GM12878 (cell line): ENCODE measurements at regions not wholly inside any gene's neighbourhood (a gene's known extent, or its start where the extent isn't known, plus 50 kb on each side); places are given as distances from the start of the nearest gene placed in this dataset.
"Not testable (repeated sequence)": the region's sequence is repeated elsewhere in the genome, so short reads cannot be mapped to it uniquely, and the experiment has no call there.

Source experiments
- CBX5 ChIP-seq: sonication (generic); IDR thresholded peaks from 2 replicates; pipeline ENCODE4 v1.6.1; 2016; ENCODE audit warnings: low read depth, moderate library complexity, mild to moderate bottlenecking, inconsistent platforms
- CREB1 ChIP-seq: IDR thresholded peaks from 2 replicates; pipeline ENCODE4 v1.6.1; 2012; ENCODE audit warnings: low read depth, mild to moderate bottlenecking, inconsistent platforms
- DPF2 ChIP-seq: fragments of 450-650 bp; IDR thresholded peaks from 2 replicates; pipeline ENCODE4 v1.6.1; 2017; ENCODE audit warnings: mild to moderate bottlenecking
- EP300 ChIP-seq, 2 experiments: fragments of 150-350 bp in 1 of 2; IDR thresholded peaks; 2 replicates each; pipeline ENCODE4 v1.6.1; 2011 to 2012; ENCODE audit warnings: low read depth in 2 of 2, low read length in 2 of 2, borderline replicate concordance in 1 of 2, improper control_type of control experiment in 1 of 2, inconsistent platforms in 1 of 2; ENCODE audit not compliant: control insufficient read depth in 1 of 2
- ESRRA ChIP-seq: IDR thresholded peaks from 2 replicates; pipeline ENCODE4 v1.6.1; 2012; ENCODE audit warnings: mild to moderate bottlenecking, low read length, improper control_type of control experiment
- EZH2 ChIP-seq: IDR thresholded peaks from 2 replicates; pipeline ENCODE4 v1.6.1; 2012; ENCODE audit warnings: low read depth, mild to moderate bottlenecking, control low read depth, inconsistent platforms, low read length, borderline replicate concordance; ENCODE audit not compliant: control insufficient read depth
- POLR2A ChIP-seq: IDR thresholded peaks from 2 replicates; pipeline ENCODE4 v1.6.1; 2011; ENCODE audit warnings: low read depth, mild to moderate bottlenecking, low read length
- ZZZ3 ChIP-seq: IDR thresholded peaks from 2 replicates; pipeline ENCODE4 v1.6.1; 2011; ENCODE audit warnings: low read depth; ENCODE audit not compliant: control insufficient read depth, insufficient read length
- TF ChIP-seq, protein P1 (sequence below), 3 experiments: IDR thresholded peaks in 2 of 3; conservative IDR thresholded peaks in 1 of 3; 2 replicates each; pipeline ENCODE4 v1.5.1; 2011; ENCODE audit warnings: low read depth in 3 of 3, low read length in 3 of 3, mild to moderate bottlenecking in 3 of 3, control low read depth in 2 of 3, moderate library complexity in 2 of 3, inconsistent platforms in 1 of 3, mixed read lengths in 1 of 3; ENCODE audit not compliant: control insufficient read depth in 2 of 3, insufficient read depth in 1 of 3; ENCODE audit errors: extremely low read depth in 1 of 3

DNA sequence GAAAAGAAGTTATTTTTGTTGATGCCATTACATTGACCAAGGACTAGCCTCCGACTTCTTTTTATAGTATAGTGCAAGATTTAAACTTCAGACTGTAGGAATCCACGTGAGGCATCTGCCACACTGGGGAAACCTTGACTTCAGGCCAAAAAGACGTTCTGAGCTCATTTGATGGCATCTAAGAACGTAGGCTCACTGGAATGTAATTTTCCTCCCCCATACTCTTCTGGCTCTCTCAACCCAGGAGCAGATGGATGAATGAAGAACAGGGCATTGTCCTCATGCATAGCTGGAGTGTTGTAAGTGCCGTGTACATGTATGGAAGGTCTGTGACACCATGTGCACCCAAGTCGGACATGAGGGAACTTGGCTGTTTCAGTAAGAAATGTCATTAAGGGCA, 72.8 kb upstream of the IKBKE start:
- not testable (repeated sequence) for TF ChIP-seq ESRRA; EZH2; ZZZ3; CBX5; POLR2A; CREB1; DPF2; EP300 (IDR thresholded peaks at IDR 0.05; ENCODE audit: borderline replicate concordance in 1 of 2, control insufficient read depth in 1 of 2, low read depth in 2 of 2, low read length in 2 of 2)
- TF ChIP-seq, protein P1, sequence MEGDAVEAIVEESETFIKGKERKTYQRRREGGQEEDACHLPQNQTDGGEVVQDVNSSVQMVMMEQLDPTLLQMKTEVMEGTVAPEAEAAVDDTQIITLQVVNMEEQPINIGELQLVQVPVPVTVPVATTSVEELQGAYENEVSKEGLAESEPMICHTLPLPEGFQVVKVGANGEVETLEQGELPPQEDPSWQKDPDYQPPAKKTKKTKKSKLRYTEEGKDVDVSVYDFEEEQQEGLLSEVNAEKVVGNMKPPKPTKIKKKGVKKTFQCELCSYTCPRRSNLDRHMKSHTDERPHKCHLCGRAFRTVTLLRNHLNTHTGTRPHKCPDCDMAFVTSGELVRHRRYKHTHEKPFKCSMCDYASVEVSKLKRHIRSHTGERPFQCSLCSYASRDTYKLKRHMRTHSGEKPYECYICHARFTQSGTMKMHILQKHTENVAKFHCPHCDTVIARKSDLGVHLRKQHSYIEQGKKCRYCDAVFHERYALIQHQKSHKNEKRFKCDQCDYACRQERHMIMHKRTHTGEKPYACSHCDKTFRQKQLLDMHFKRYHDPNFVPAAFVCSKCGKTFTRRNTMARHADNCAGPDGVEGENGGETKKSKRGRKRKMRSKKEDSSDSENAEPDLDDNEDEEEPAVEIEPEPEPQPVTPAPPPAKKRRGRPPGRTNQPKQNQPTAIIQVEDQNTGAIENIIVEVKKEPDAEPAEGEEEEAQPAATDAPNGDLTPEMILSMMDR (IDR thresholded peaks at IDR 0.05 in 2 of 3, conservative IDR thresholded peaks at IDR 0.05 in 1 of 3; ENCODE audit: control insufficient read depth in 2 of 3, extremely low read depth in 1 of 3, insufficient read depth in 1 of 3, low read depth in 3 of 3, low read length in 3 of 3): not testable (repeated sequence)
